HG02970 (cell line): ENCODE measurements at regions not wholly inside any gene's neighbourhood (a gene's known extent, or its start where the extent isn't known, plus 50 kb on each side); places are given as distances from the start of the nearest gene placed in this dataset.
"Not testable (repeated sequence)": the region's sequence is repeated elsewhere in the genome, so short reads cannot be mapped to it uniquely, and the experiment has no call there.

Experiments used
- ATAC-seq: cut with Tn5 transposase; IDR thresholded peaks from one replicate; pipeline ENCODE4 v1.9.1; 2021; ENCODE audit warnings: mild to moderate bottlenecking, moderate library complexity, moderate number of reproducible peaks; ENCODE audit not compliant: unreplicated experiment, low FRiP score

DNA sequence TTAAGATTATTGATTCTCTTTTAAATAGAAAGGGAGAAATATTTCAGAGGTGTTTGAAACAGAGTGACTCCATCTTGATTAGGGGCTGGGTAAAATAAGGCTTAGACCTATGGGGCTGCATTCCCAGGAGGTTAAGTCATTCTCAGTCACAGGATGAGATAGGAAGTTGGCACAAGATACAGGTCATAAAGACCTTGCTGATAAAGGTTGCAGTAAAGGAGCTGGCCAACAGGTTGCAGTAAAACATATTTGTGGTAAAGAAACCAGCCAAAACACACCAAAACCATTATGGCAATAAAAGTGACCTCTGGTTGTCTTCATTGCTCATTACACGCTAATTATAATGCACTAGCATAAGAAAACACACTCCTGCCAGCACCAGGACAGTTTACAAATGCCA, 165.0 kb downstream of the SPIN4 start:
- ATAC-seq, result no peak

DNA sequence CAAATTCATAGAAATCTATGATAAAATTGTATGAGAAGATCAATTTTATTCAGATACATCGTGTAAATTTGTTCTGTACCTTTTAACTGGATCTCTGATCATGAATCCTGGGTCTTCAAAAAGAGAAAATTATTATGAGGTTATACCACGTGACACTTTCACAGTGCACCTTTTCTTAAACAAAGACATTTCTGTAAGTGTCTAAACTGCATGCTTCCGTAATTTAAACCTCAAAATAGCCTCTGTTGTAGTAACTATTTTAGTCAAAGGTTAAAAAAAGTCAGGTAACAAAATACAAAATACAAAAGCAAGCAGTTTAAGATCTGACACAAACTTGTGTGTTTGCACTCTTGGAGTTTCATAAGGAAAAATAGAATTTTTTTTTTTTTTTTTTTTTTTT, 171.3 kb downstream of the SPIN4 start:
- ATAC-seq, result not testable (repeated sequence)

DNA sequence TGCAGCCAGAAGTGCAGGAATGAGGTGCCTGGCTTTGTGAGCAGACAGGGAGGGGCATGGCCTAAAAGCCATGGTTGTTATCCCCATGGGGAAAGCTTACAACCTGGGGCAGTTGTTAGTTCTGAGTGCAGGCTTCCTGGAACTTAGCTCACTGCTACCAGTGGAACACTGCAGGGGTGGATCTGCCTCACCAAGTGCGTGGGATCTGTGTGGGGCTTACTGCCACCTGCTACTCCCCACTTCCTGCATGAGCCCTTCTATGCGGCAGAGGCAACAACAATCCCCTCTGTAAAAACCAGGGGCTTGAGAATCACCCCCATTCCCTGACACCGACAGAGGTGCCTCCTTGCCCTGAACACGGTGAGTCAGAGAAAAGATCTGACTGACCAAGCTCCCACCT, 174.6 kb downstream of the SPIN4 start:
- ATAC-seq, result not testable (repeated sequence)

GRCh38 chrX:63173841-63174718, 177.1 kb downstream of the SPIN4 start:
- ATAC-seq, result not testable (repeated sequence)

DNA sequence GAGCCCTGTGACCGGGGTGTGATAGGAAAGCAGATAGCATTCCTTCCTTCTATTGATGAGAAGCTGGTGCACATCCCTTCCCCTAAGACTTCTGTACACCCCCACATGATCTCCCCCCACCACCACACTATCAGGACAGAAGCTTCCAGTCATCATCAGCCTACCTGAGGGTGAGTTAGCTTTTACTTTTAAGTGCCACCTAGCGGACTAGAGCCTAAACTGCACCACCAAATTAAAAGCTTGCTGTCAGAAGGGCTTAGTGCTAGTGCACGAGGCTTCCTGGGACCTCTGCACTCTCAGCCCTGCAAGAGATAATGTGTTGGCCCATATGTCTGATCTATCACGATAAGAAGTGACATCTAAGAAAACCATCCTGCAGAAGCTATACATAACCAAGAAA, 181.7 kb downstream of the SPIN4 start:
- ATAC-seq, result not testable (repeated sequence)

DNA sequence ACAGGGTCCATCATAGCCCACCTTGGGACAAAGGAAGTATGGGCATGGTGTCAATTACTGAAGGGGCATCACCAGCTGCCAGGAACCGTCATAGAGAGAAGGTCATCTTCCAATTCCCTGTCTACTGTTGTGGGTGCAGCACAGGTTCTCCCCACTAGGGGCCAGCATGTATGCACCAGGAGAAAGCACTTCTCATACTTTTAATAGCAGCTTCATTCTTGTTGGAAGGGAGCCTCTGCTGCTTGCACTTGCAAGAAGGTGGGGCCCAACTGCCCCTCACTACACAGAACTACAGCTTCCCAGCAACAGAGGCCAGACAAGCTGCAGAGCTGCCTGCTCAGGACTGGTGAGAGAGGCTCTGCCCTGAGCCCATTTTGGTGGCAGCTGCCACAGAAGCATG, 182.2 kb downstream of the SPIN4 start:
- not testable (repeated sequence) for ATAC-seq

DNA sequence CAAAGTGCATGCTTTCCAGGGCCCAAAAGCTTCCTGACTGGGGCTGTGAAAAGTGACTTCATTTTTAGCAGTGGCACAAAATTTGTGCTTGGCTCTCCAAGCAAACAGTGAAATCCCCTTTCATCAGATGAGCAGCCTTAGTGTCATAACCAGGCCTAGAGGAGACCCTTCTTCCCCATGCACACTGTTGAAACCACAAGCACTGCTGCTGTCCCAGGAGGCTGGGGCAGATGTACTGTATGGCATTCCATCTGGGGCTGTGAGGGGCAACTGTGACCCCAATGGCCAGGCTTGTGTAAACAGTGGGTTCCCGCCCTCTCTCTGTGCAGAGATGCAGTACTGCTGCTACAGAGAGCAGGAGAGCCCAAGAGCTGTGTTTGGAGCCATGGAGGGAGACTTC, 184.1 kb downstream of the SPIN4 start:
- ATAC-seq, result not testable (repeated sequence)

GRCh38 chrX:63160994-63161393, 190.1 kb downstream of the SPIN4 start:
- not testable (repeated sequence) for ATAC-seq

DNA sequence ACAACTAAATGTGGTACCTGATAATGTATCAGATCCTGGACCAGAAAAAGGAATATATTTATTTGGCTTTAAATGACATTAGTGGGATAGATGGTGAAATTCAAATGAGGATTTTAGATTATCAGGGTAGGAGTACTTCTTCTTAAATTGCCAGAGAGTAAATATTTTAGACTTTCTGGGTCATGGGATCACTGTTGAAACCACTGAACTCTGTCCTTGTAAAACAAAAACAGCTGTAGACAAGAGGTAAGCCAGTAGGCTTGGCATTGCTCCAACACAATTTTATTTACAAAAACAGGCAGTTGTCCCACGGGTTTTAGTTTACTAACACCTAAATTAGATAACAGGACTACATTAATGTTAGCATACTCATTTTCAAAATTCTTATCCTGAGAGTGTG, 190.8 kb downstream of the SPIN4 start:
- not testable (repeated sequence) for ATAC-seq

GRCh38 chrX:63145526-63145925, 205.6 kb downstream of the SPIN4 start:
- ATAC-seq, result not testable (repeated sequence)

DNA sequence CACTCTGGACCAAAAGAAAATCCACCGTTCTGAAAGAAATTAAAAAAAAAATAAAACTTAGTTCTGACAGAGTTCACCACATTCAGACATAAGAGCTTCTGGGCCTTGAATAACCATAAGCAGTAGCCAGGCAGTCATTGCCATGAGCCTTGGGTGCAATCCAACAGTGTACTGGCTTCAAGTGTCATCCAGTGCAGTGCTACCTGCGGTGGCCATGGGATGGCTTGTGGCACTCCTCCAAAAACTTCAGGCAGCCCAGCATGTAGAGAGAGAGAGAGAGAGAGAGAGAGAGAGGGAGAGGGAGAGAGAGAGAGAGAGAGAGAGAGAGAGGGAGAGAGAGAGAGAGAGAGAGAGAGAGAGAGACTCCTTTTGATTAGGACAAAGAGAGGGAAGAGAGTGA, 208.5 kb downstream of the SPIN4 start:
- not testable (repeated sequence) for ATAC-seq

DNA sequence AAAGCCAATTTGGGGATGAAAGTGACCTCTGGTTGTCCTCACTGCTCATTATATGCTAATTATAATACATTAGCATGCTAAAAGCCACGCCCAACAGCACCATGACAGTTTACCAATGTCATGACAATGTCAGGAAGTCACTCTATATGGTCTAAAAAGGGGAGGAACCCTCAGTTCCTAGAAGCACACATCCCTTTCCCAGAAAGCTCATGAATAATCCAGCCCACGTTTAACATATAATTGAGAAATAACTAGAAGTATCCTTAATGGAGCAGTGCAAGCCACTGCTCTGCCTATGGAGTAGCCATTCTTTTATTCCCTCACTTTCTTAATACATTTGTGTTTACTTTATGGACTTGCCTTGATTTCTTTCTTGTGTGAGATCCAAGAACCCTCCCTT, 215.3 kb downstream of the SPIN4 start:
- ATAC-seq, result not testable (repeated sequence)

- ATAC-seq, result no peak
Observed at GRCh38 chrX:63128509-63128908, 222.6 kb downstream of the SPIN4 start.

DNA sequence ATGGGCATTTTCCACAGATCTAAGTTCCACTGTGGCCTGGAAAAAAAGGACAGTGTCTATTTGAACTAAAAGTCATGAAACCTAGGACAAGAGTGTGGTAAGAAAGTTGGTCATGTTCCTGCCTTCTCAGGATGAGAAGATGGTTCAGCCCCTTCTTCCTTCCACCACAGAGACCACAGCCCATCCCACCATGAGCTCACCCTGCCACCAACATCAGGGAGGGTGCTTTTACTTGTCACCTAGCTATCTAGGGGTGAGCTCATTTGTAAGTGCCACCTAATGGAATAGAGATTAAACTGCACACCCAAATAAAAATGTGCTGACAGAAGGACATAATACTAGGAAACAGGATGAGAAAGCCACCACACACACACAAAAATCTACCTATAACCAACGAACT, 235.9 kb downstream of the SPIN4 start:
- no peak for ATAC-seq

- ATAC-seq, result no peak
Observed at GRCh38 chrX:63101879-63102620, 249.1 kb downstream of the SPIN4 start.

- no peak for ATAC-seq
Observed at GRCh38 chrX:63058204-63058603, 292.9 kb downstream of the SPIN4 start.

- no peak for ATAC-seq
Observed at GRCh38 chrX:63050225-63050624, 300.9 kb downstream of the SPIN4 start.

DNA sequence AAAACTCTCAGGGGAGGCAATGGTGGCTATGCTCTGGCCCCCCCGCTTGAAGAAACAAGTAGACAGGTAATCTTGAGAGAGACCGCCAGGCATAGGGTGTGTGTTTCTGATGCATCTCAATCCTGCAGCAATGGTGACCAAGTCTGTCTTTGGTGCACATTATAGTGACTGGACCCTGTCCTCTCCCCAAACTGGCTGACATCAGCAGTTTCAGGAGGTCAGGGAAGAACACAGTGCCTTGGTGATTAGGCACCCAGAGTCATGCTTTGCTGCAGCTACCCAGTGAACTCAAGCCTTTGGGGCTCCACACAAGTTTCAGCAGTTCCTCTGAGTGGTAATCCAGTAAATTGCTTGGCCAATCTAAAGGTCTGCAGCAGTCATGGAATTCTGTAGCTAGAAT, 318.3 kb downstream of the SPIN4 start:
- no peak for ATAC-seq

DNA sequence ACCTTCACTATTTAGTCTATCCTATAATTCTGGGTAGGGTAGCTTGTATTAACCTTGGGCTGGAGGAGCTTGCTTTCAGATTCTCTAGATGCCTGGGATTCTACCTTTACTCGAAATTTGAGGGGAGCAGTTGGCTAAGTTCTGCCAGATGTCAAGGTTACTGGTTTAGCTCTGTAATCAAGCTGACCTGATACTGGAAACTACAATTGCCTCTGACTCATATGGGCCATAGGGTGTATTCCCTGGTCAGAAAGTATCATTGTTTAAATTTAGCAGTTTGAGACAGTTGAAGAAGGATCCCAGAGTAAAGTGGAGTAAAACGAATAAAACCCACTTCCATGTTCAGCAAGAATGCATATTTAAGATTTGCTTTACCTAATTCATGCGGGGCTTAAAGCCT, 337.6 kb downstream of the SPIN4 start:
- no peak for ATAC-seq

GRCh38 chrX:63012574-63012973, 338.6 kb downstream of the SPIN4 start:
- no peak for ATAC-seq

DNA sequence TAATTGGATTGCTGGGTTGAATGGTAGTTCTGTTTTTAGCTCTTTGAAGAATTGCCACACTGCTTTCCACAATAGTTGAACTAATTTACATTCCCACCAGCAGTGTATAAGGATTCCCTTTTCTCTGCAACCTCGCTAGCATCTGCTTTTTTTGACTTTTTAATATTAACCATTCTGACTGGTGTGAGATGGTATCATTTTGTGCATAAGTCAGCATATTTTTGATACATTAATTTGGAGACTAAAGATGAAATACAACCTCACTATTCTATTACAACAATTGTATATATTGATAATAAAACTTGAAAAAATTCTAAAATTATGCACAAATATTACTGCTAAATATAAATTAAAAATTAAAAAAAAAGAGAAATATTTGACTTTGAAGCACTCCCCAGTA, 350.9 kb downstream of the SPIN4 start:
- ATAC-seq, result not testable (repeated sequence)
